HUES6 (cell line): ENCODE measurements at regions not wholly inside any gene's neighbourhood (a gene's known extent, or its start where the extent isn't known, plus 50 kb on each side); places are given as distances from the start of the nearest gene placed in this dataset.

Experiments
- H3K27ac ChIP-seq: 2 replicates; pipeline ENCODE4 v1.7.0; 2013; ENCODE audit warnings: low read depth, mild to moderate bottlenecking, low read length, inconsistent platforms
- H3K27me3 ChIP-seq: 2 replicates; pipeline ENCODE4 v1.6.1; 2013; ENCODE audit warnings: low read length; ENCODE audit not compliant: control insufficient read depth, insufficient read depth
- H3K36me3 ChIP-seq: 2 replicates; pipeline ENCODE4 v1.6.1; 2013; ENCODE audit warnings: low read length; ENCODE audit not compliant: control insufficient read depth, insufficient read depth
- H3K4me1 ChIP-seq: 2 replicates; pipeline ENCODE4 v1.6.1; 2013; ENCODE audit warnings: low read length; ENCODE audit not compliant: control insufficient read depth, insufficient read depth
- H3K4me3 ChIP-seq: 2 replicates; pipeline ENCODE4 v1.5.1; 2013; ENCODE audit warnings: low read depth, low read length
- H3K9ac ChIP-seq: one replicate; pipeline ENCODE4 v1.6.1; 2013; ENCODE audit warnings: mild to moderate bottlenecking, low read length
- H3K9me3 ChIP-seq: 2 replicates; pipeline ENCODE4 v1.6.1; 2013; ENCODE audit warnings: low read depth, low read length; ENCODE audit not compliant: control insufficient read depth, insufficient read depth

- Histone ChIP-seq H3K4me3 (no peak overlapping the region), H3K9ac (no peak overlapping the region), H3K4me1 (no peaks in the 10 kb centered on the region), H3K27ac (no peak overlapping the region), H3K27me3 (no peaks in the 10 kb centered on the region), H3K36me3 (no peaks in the 10 kb centered on the region; the same call in 1 of the 2 replicates), H3K9me3 (no peaks in the 10 kb centered on the region)
Observed at GRCh38 chr14:71636820-71637471, 295.3 kb upstream of the RGS6 start.

GRCh38 chr14:71638523-71639196 lies 293.6 kb upstream of the RGS6 start:
- no peak overlapping the region for H3K27ac ChIP-seq
- no peaks in the 10 kb centered on the region; the same call in 1 of the 2 replicates for H3K36me3 ChIP-seq
- H3K4me1 ChIP-seq: no peaks in the 10 kb centered on the region
- H3K4me3 ChIP-seq: no peak overlapping the region
- no peak overlapping the region for H3K9ac ChIP-seq
- H3K27me3 ChIP-seq: no peaks in the 10 kb centered on the region
- peaks cover 9% of the 10 kb centered on the region; the same call in 1 of the 2 replicates for H3K9me3 ChIP-seq

- H3K9me3 ChIP-seq: peaks cover 9% of the 10 kb centered on the region; the same call in 1 of the 2 replicates
- peaks cover 11% of the 10 kb centered on the region for H3K4me1 ChIP-seq
- H3K27ac ChIP-seq: no peak overlapping the region
- no peaks in the 10 kb centered on the region; the same call in 1 of the 2 replicates for H3K36me3 ChIP-seq
- H3K9ac ChIP-seq: no peak overlapping the region
- no peak overlapping the region for H3K4me3 ChIP-seq
- no peaks in the 10 kb centered on the region for H3K27me3 ChIP-seq
Observed at GRCh38 chr14:71642715-71643114, 289.5 kb upstream of the RGS6 start.

GRCh38 chr14:71645656-71646055 lies 286.6 kb upstream of the RGS6 start:
- no peak overlapping the region for H3K4me3 ChIP-seq
- H3K27ac ChIP-seq: no peak overlapping the region
- peaks cover 13% of the 10 kb centered on the region for H3K4me1 ChIP-seq
- peaks cover 9% of the 10 kb centered on the region; the same call in 1 of the 2 replicates for H3K9me3 ChIP-seq
- no peaks in the 10 kb centered on the region for H3K27me3 ChIP-seq
- H3K36me3 ChIP-seq: peaks cover 6% of the 10 kb centered on the region; the same call in 1 of the 2 replicates
- no peak overlapping the region for H3K9ac ChIP-seq

GRCh38 chr14:71646518-71646917 lies 285.7 kb upstream of the RGS6 start:
- no peak overlapping the region for H3K4me3 ChIP-seq
- peaks cover 13% of the 10 kb centered on the region for H3K4me1 ChIP-seq
- H3K9me3 ChIP-seq: peaks cover 12% of the 10 kb centered on the region
- peaks cover 13% of the 10 kb centered on the region for H3K36me3 ChIP-seq
- no peak overlapping the region for H3K9ac ChIP-seq
- no peak overlapping the region for H3K27ac ChIP-seq
- no peaks in the 10 kb centered on the region for H3K27me3 ChIP-seq

- peaks cover 13% of the 10 kb centered on the region for H3K4me1 ChIP-seq
- H3K9ac ChIP-seq: no peak overlapping the region
- H3K36me3 ChIP-seq: peaks cover 20% of the 10 kb centered on the region
- H3K27me3 ChIP-seq: no peaks in the 10 kb centered on the region
- 0 out of 2 replicates have a peak overlapping the region, but pooled peaks have one; percentile 19 for H3K4me3 ChIP-seq
- peak overlapping the region; percentile 17 for H3K27ac ChIP-seq
- H3K9me3 ChIP-seq: peaks cover 15% of the 10 kb centered on the region
Observed at GRCh38 chr14:71647086-71647784, 285.0 kb upstream of the RGS6 start.

- Histone ChIP-seq H3K36me3 (peaks cover 26% of the 10 kb centered on the region), H3K27me3 (no peaks in the 10 kb centered on the region), H3K4me3 (no peak overlapping the region), H3K4me1 (peaks cover 13% of the 10 kb centered on the region), H3K9ac (no peak overlapping the region), H3K9me3 (peaks cover 15% of the 10 kb centered on the region), H3K27ac (no peak overlapping the region)
Observed at GRCh38 chr14:71648725-71649124, 283.5 kb upstream of the RGS6 start.

GRCh38 chr14:71650187-71650755 lies 282.0 kb upstream of the RGS6 start:
- no peak overlapping the region for H3K27ac ChIP-seq
- peaks cover 26% of the 10 kb centered on the region for H3K36me3 ChIP-seq
- H3K4me1 ChIP-seq: peaks cover 13% of the 10 kb centered on the region
- no peaks in the 10 kb centered on the region for H3K27me3 ChIP-seq
- no peak overlapping the region for H3K9ac ChIP-seq
- H3K9me3 ChIP-seq: peaks cover 15% of the 10 kb centered on the region
- H3K4me3 ChIP-seq: no peak overlapping the region

GRCh38 chr14:71651228-71651627 lies 281.0 kb upstream of the RGS6 start:
- Histone ChIP-seq H3K9me3 (peaks cover 15% of the 10 kb centered on the region), H3K4me3 (no peak overlapping the region), H3K4me1 (peaks cover 13% of the 10 kb centered on the region), H3K36me3 (peaks cover 26% of the 10 kb centered on the region), H3K9ac (no peak overlapping the region), H3K27ac (no peak overlapping the region), H3K27me3 (no peaks in the 10 kb centered on the region)

GRCh38 chr14:71652368-71652767 lies 279.9 kb upstream of the RGS6 start:
- H3K4me3 ChIP-seq: no peak overlapping the region
- H3K9me3 ChIP-seq: peaks cover 15% of the 10 kb centered on the region
- peaks cover 26% of the 10 kb centered on the region for H3K36me3 ChIP-seq
- no peak overlapping the region for H3K9ac ChIP-seq
- H3K27ac ChIP-seq: no peak overlapping the region
- peaks cover 5% of the 10 kb centered on the region for H3K4me1 ChIP-seq
- no peaks in the 10 kb centered on the region for H3K27me3 ChIP-seq
